ENCODE measurements at regions not wholly inside any gene's neighbourhood (a gene's known extent, or its start where the extent isn't known, plus 50 kb on each side); places are given as distances from the start of the nearest gene placed in this dataset.

- TF ChIP-seq POLR2AphosphoS5 (IDR thresholded peaks at IDR 0.05) (no peak), CTCF (IDR thresholded peaks at IDR 0.05) (no peak), POLR2A (IDR thresholded peaks at IDR 0.05) (no peak), EP300 (IDR thresholded peaks at IDR 0.05) (no peak)
Measured at GRCh38 chr20:6576726-6577125, 190.8 kb upstream of the BMP2 start.

All from upper lobe of left lung (tissue), 4 donors.